ENCODE measurements at regions not wholly inside any gene's neighbourhood (a gene's known extent, or its start where the extent isn't known, plus 50 kb on each side); places are given as distances from the start of the nearest gene placed in this dataset.
"Not testable (repeated sequence)": the region's sequence is repeated elsewhere in the genome, so short reads cannot be mapped to it uniquely, and the experiment has no call there.

- no peak for DNase-seq (ENCODE audit: low read depth)
These were observed 510.2 kb upstream of the KLF6 start for GRCh38 chr10:4294996-4295792.

DNA sequence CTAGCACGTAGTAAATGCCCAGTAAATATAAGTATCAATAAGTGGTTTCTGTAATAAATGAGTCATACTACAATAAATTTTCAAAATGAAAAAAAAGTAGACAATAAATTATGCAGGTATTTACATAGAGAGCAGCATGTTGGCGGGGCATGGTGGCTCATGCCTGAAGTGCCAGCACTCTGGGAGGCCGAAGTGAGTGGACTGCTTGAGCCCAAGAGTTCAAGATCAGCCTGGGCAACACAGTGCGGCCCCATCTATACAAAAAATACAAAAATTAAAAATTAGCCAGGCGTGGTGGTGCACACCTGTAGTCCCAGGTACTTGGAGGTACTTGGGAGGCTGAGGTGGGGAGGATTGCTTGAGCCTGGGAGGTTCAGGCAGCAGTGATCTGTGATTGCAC, 509.3 kb upstream of the KLF6 start:
- DNase-seq (ENCODE audit: low read depth): no peak

GRCh38 chr10:4291990-4292389, 507.0 kb upstream of the KLF6 start:
- DNase-seq (ENCODE audit: low read depth): no peak

DNA sequence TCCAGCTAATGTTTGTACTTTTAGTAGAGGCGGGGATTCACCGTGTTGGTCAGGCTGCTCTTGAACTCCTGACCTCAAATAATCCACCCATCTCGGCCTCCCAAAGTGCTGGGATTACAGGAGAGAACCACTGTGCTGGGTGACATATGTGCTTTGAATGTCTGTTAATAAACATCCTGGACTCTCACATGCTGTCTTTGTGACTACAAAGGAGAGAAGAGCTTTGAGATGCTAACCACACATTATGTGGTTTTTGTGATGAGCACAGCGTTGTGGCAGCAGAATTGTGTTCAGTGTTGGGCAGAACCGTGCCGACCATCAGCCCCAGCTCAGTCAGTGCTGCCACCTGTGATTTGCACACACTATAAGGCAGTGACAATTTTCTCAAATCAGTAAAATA, 500.1 kb upstream of the KLF6 start:
- no peak for DNase-seq (ENCODE audit: low read depth)

DNA sequence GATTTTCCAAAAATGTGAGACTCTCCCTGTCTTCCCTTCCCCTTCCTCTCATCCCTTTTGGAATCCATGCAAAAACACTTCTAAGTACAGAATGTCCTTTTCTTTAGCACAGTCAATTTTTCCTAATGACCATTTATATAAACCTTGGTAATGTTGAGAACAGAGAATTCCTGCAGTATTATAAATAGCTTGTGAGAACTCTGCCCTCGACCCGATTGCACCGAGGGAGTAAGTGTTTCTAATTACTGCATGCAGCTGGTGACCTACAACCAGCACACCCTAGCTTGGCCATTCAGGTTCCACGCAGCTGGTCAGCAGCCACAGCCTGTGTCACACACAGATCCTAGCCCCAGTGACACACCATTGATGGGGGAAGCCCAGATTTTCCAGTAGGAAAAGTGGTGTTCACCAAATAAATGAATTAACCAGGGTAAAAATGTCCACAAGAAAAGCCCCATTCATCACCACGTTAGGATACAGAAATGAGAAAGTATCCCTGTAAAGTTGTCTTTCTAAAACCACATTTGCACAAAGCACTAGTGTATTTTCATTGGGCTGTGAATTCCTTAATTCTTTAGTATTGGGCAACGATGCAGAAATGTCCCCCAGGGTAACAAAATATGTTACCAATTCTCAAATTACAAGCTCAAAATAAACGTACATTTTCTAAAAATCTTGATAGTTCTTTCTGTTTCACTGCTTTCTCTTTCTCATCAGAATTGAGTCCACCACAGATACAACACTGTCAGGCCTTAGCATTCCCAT, 499.0 kb upstream of the KLF6 start:
- DNase-seq (ENCODE audit: low read depth): no peak

DNA sequence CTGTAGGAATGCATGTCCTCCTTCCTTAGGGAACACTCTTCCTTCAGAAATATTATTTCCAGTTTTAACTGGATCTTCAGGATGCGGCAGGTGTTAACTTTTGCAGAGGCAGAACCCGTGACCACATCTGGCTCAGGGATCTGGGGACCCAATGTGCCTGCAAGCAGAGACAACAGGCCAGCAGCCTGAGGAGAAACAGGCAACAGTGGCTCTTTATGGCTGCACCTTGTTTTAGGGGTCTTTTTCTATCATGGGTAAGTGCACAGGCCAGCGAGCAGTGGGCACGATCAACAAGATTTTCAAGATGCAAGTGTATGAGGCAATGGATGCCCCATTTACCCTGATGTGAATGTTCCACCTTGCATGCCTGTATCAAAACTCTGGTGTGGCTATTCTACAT, 497.5 kb upstream of the KLF6 start:
- no peak for DNase-seq (ENCODE audit: low read depth)

- no peak for DNase-seq (ENCODE audit: low read depth)
These were observed 496.3 kb upstream of the KLF6 start for GRCh38 chr10:4281190-4281825.

- no peak for DNase-seq (ENCODE audit: low read depth)
These were observed 495.6 kb upstream of the KLF6 start for GRCh38 chr10:4280461-4281189.

- DNase-seq (ENCODE audit: low read depth): no peak
These were observed 494.6 kb upstream of the KLF6 start for GRCh38 chr10:4279655-4280054.

DNA sequence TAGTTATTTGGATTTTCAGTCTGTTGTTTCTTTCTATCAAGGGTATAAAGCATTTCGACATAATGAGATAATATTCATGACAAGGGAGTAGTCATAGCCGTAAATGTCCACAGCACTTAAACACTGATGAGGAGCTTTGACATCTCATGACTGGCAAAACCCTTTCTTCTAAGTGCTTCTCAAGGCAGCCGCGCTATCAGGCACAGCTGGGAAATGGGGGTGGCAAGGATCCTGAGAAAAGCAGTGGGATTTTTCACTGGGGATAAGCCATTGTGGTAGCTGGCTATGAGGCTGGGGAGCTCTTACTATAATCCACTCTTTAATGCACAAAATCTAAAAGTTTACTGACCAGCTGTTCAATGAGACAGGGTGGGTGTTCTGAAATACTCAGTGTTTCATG, 493.2 kb upstream of the KLF6 start:
- DNase-seq (ENCODE audit: low read depth): no peak

DNA sequence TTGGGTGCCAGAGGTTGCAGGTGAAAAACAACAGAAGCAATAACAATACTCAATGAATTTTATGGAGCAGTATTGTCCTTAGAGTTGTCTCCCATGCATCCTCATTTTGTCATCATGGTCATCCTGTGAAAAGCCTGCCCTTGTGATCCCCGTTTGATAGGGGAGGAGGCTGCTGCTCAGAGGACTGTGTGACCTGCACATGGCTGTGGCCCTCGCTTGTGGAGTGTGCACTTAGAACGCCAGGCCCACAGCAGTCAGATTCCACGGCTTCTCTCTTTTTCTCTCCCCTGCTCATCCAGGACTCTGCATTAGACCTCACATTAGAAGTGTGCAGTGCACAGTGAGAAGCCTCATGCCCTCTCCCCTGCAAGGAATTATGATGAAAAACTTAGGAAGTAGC, 491.1 kb upstream of the KLF6 start:
- DNase-seq (ENCODE audit: low read depth): no peak

DNA sequence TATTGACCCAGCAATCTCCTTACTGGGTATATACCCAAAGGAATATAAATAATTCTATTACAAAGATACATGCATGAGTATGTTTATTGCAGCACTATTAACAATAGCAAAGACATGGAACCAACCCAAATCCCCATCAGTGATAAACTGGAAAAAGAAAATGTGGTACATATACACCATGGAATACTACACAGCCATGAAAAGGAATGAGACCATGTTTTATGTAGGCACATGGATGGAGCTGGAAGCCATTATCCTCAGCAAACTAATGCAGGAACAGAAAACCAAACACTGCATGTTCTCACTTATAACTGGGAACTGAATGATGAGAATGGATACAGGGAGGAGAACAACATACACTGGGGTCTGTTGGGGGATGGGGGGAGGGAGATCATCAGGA, 489.7 kb upstream of the KLF6 start:
- DNase-seq (ENCODE audit: low read depth): not testable (repeated sequence)

- DNase-seq (ENCODE audit: low read depth): no peak
These were observed 486.2 kb upstream of the KLF6 start for GRCh38 chr10:4271193-4271592.

GRCh38 chr10:4270116-4270515, 485.1 kb upstream of the KLF6 start:
- DNase-seq (ENCODE audit: low read depth): no peak

GRCh38 chr10:4268490-4268889, 483.5 kb upstream of the KLF6 start:
- DNase-seq (ENCODE audit: low read depth): not testable (repeated sequence)

GRCh38 chr10:4267086-4267773, 482.2 kb upstream of the KLF6 start:
- no peak for DNase-seq (ENCODE audit: low read depth)

DNA sequence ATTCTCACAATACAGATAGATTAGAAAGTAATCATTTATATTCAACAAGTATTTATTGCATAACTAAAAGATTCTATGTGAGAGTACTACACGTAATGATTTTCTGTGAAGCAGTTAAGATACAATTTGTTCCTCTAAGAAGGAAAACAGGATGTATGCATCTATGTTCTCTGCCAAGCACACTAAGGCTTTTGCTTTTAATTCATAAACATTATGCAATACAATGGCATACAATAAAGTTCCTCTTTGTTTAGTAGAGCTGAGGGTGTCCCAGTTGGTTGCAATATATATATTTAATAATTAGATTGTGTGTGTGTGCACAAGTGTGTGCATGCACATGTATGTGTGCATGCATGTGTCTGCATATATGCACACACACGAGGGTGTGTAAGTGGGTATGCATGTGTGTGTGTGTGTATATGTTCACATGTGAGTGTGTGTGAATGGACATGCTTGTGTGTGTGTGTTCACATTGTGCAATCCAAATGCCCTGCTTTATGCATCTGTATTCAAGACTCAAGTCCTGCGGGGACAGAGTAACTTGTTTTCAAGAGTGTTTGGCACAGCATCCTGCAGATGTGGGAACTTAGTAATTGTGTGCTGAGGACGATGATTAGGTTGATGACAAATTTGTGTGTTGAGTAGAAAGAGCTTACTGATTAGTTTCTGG, 481.5 kb upstream of the KLF6 start:
- no peak for DNase-seq (ENCODE audit: low read depth)

GRCh38 chr10:4265964-4266363, 481.0 kb upstream of the KLF6 start:
- DNase-seq (ENCODE audit: low read depth): no peak

- DNase-seq (ENCODE audit: low read depth): no peak
These were observed 479.3 kb upstream of the KLF6 start for GRCh38 chr10:4264209-4264865.

GRCh38 chr10:4263601-4263921, 478.6 kb upstream of the KLF6 start:
- no peak for DNase-seq (ENCODE audit: low read depth)

Data from stimulated activated CD4-positive, alpha-beta T cell treated with anti-CD3 and anti-CD28 coated beads, Interleukin-2, amount 100 ng/mL, for 4 hours (primary cell).